DOHH2 (cell line): ENCODE measurements at regions not wholly inside any gene's neighbourhood (a gene's known extent, or its start where the extent isn't known, plus 50 kb on each side); places are given as distances from the start of the nearest gene placed in this dataset.

Experiments
- H3F3A ChIP-seq: fragments of 200-600 bp; sonication (generic), shearing (Covaris generic); 2 replicates; pipeline ENCODE4 v1.6.0; 2016; ENCODE audit warnings: antibody characterized with exemption, mild to moderate bottlenecking; ENCODE audit not compliant: control insufficient read depth, insufficient read depth
- H3K27ac ChIP-seq: fragments of 200-600 bp; sonication (generic); 2 replicates; pipeline ENCODE4 v1.5.1; 2014; ENCODE audit warnings: low read depth, mild to moderate bottlenecking, low read length, moderate library complexity
- H3K27me3 ChIP-seq: fragments of 200-600 bp; sonication (generic); 2 replicates; pipeline ENCODE4 v1.6.1; 2014; ENCODE audit warnings: mild to moderate bottlenecking, low read length, mixed read lengths; ENCODE audit not compliant: control insufficient read depth
- H3K36me3 ChIP-seq: fragments of 200-600 bp; sonication (generic); 2 replicates; pipeline ENCODE4 v1.6.1; 2014; ENCODE audit warnings: mild to moderate bottlenecking, low read length, moderate library complexity, mixed read lengths; ENCODE audit not compliant: control insufficient read depth
- H3K4me1 ChIP-seq: fragments of 200-600 bp; sonication (generic); 2 replicates; pipeline ENCODE4 v1.6.1; 2014; ENCODE audit warnings: mild to moderate bottlenecking, low read length, mixed read lengths; ENCODE audit not compliant: control insufficient read depth
- H3K4me2 ChIP-seq: fragments of 200-600 bp; sonication (generic); 2 replicates; pipeline ENCODE4 v1.6.0; 2014; ENCODE audit warnings: mild to moderate bottlenecking, low read length, moderate library complexity
- H3K4me3 ChIP-seq: fragments of 200-600 bp; sonication (generic); 2 replicates; pipeline ENCODE4 v1.5.1; 2014; ENCODE audit warnings: mild to moderate bottlenecking, low read length, mixed read lengths
- H3K79me2 ChIP-seq: fragments of 200-600 bp; sonication (generic); 2 replicates; pipeline ENCODE4 v1.6.1; 2014; ENCODE audit warnings: mild to moderate bottlenecking, low read length, mixed read lengths; ENCODE audit not compliant: control insufficient read depth
- H3K9me2 ChIP-seq: fragments of 200-600 bp; sonication (generic); replicated peaks from 2 replicates; pipeline ENCODE4 v1.6.1; 2014; ENCODE audit warnings: mild to moderate bottlenecking, low read length, mixed read lengths; ENCODE audit not compliant: control insufficient read depth
- H3K9me3 ChIP-seq: fragments of 200-600 bp; sonication (generic); 2 replicates; pipeline ENCODE4 v1.6.1; 2014; ENCODE audit warnings: antibody characterized with exemption, low read length, mixed read lengths; ENCODE audit not compliant: control insufficient read depth, insufficient read depth
- H4K20me1 ChIP-seq: fragments of 200-600 bp; sonication (generic); 2 replicates; pipeline ENCODE4 v1.6.0; 2014; ENCODE audit warnings: low read depth, mild to moderate bottlenecking, antibody characterized with exemption, low read length, moderate library complexity; ENCODE audit not compliant: control insufficient read depth, insufficient read depth
- EZH2phosphoT487 ChIP-seq: fragments of 200-600 bp; sonication (generic); IDR thresholded peaks from 2 replicates; pipeline ENCODE4 v1.6.1; 2017; ENCODE audit warnings: borderline replicate concordance, mild to moderate bottlenecking, antibody characterized with exemption, low read length, moderate library complexity, mixed read lengths
- TF ChIP-seq, protein P1 (sequence below): fragments of 200-600 bp; sonication (generic); IDR thresholded peaks from one replicate; pipeline ENCODE4 v1.5.1; 2014; ENCODE audit warnings: antibody characterized with exemption, mild to moderate bottlenecking, low read depth, low read length; ENCODE audit not compliant: poor library complexity, severe bottlenecking

DNA sequence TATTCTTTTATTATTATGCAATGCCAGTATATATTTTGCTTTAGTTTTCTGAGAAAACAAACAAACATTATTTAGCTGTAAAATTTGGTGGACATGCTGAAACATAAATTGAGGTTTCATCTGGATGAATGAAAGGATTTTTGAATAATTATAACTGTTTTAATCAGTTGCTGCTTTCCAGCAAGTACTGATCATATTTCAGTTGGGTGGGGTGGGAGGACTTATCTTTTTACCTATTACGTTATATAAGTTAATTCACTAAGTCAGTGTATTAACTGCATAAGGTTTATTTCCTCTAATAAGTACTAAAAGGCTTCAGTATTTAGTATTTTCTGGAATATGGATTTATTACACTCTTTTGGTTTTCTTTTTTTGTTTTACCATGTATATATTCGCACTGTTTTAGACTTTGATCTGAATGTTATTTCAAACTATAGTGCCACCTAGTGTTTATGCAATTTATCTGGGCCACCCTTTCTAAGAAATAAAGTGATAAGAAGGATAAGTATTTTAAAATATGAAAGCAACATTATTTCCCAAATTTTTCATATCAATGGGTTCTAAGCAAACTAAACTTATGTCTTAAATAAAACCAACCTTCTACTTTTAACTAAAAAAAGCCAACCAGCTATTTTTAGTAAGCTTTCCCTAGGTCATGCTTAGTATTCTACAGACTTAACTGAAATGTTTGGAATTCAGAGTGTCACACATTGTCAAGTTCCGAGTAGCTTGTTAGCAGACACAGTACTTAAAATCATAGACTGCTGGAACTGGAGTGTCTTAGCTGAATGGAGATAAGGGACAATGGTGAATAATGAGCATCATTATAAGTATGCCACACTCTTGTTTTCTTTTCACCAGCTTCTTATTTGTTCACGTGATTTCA, 105.4 kb upstream of the MCHR2 start:
- Histone ChIP-seq H3K4me3 (no peak overlapping the region), H3F3A (no peaks in the 10 kb centered on the region), H3K36me3 (no peaks in the 10 kb centered on the region), H3K4me2 (no peak overlapping the region), H3K9me3 (no peaks in the 10 kb centered on the region), H3K79me2 (no peaks in the 10 kb centered on the region), H3K4me1 (no peaks in the 10 kb centered on the region), H4K20me1 (no peaks in the 10 kb centered on the region), H3K9me2 (no peaks in the 10 kb centered on the region), H3K27ac (no peak overlapping the region), H3K27me3 (peaks cover 12% of the 10 kb centered on the region; the same call in 1 of the 2 replicates)
- TF ChIP-seq, protein P1, sequence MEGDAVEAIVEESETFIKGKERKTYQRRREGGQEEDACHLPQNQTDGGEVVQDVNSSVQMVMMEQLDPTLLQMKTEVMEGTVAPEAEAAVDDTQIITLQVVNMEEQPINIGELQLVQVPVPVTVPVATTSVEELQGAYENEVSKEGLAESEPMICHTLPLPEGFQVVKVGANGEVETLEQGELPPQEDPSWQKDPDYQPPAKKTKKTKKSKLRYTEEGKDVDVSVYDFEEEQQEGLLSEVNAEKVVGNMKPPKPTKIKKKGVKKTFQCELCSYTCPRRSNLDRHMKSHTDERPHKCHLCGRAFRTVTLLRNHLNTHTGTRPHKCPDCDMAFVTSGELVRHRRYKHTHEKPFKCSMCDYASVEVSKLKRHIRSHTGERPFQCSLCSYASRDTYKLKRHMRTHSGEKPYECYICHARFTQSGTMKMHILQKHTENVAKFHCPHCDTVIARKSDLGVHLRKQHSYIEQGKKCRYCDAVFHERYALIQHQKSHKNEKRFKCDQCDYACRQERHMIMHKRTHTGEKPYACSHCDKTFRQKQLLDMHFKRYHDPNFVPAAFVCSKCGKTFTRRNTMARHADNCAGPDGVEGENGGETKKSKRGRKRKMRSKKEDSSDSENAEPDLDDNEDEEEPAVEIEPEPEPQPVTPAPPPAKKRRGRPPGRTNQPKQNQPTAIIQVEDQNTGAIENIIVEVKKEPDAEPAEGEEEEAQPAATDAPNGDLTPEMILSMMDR, result peak; percentile 76
- TF ChIP-seq EZH2phosphoT487, result no peak

DNA sequence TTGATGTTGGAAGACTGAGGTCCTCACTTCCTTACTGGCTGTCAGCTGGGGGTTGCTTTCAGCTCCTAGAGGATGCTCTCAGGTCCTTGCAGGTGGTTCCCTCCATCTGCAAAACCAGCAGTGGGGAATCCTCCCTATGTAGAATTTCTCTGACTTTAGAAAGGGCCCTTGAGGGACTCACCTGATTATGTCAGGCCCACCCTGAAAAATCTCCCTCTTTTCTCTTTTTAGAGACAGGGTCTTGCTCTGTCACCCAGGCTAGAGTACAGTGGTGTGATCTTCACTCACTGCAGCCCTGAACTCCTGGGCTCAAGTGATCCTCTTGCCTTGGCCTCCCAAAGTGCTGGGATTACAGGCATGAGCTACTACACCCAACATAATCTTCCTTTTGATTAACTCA, 102.9 kb upstream of the MCHR2 start:
- Histone ChIP-seq H3K9me2 (no peaks in the 10 kb centered on the region), H3K4me3 (no peak overlapping the region), H3K4me2 (no peak overlapping the region), H4K20me1 (no peaks in the 10 kb centered on the region), H3K79me2 (no peaks in the 10 kb centered on the region), H3K9me3 (no peaks in the 10 kb centered on the region), H3K36me3 (no peaks in the 10 kb centered on the region), H3K4me1 (no peaks in the 10 kb centered on the region), H3F3A (no peaks in the 10 kb centered on the region), H3K27me3 (peaks cover 10% of the 10 kb centered on the region; the same call in 1 of the 2 replicates), H3K27ac (no peak overlapping the region)
- TF ChIP-seq, protein P1, result no peak
- no peak for TF ChIP-seq EZH2phosphoT487

DNA sequence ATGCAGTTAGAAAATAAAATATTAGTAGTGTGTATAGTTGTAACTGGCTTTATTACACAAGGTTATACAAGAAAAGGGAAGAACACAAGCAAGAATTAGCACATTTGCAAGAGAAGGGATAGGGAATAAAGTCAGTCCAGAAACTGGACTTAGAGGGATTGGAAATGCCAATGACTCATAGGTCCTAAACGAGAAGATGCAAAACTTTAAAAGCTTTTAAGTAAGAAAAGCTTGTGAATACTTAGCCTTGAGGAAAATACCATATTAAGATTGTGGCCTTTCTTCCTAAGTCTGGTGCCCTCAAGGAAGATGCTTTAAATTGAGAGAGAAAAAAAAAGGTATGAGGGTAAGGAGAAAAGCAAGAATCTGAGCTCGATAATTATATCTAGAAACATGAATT, 102.3 kb upstream of the MCHR2 start:
- H4K20me1 ChIP-seq, result no peaks in the 10 kb centered on the region

More for the DNA sequence above, 102.3 kb upstream of the MCHR2 start:
- H3K79me2 ChIP-seq, result no peaks in the 10 kb centered on the region
- no peaks in the 10 kb centered on the region for H3K9me3 ChIP-seq
- no peak overlapping the region for H3K4me3 ChIP-seq
- H3K36me3 ChIP-seq, result no peaks in the 10 kb centered on the region
- H3K4me1 ChIP-seq, result no peaks in the 10 kb centered on the region
- no peak overlapping the region for H3K27ac ChIP-seq
- no peaks in the 10 kb centered on the region for H3K9me2 ChIP-seq
- no peaks in the 10 kb centered on the region for H3F3A ChIP-seq
- H3K4me2 ChIP-seq, result no peak overlapping the region
- TF ChIP-seq EZH2phosphoT487, result no peak
- TF ChIP-seq, protein P1, result no peak
- H3K27me3 ChIP-seq, result peaks cover 10% of the 10 kb centered on the region; the same call in 1 of the 2 replicates
